ENCODE measurements at regions not wholly inside any gene's neighbourhood (a gene's known extent, or its start where the extent isn't known, plus 50 kb on each side); places are given as distances from the start of the nearest gene placed in this dataset.

GRCh38 chr3:72300621-72301020 lies 515.7 kb upstream of the PROK2 start:
- no peak for DNase-seq (ENCODE audit: low spot score)

- no peak for DNase-seq (ENCODE audit: low spot score)
Observed at GRCh38 chr3:72299823-72300222, 514.9 kb upstream of the PROK2 start.

DNA sequence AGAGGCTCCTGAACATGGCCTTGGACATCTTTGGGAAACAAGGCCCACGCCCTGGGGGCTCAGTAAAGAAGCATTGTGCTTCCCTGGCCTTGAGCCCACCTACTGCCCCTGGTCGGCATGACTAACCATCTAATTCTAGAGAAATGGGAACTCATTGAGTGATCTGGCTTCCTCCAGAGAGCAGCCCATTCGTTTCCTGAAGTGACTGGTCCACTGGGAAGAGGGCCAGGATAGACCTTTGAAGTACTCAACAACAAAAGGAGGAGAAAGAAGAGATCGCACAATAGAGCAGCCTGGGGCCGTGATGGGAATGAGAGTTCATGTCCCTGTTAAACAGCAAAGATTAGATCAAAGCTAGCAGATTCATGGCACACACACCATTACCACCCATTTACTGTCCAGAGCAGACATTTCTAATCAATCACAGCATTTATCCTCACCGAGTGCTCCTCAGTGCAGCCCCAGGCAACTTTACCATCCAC lies 514.4 kb upstream of the PROK2 start:
- no peak for DNase-seq (ENCODE audit: low spot score)

- no peak for DNase-seq (ENCODE audit: low spot score)
Observed at GRCh38 chr3:72298201-72299152, 513.5 kb upstream of the PROK2 start.

GRCh38 chr3:72297481-72297880 lies 512.5 kb upstream of the PROK2 start:
- DNase-seq (ENCODE audit: low spot score), result no peak

DNA sequence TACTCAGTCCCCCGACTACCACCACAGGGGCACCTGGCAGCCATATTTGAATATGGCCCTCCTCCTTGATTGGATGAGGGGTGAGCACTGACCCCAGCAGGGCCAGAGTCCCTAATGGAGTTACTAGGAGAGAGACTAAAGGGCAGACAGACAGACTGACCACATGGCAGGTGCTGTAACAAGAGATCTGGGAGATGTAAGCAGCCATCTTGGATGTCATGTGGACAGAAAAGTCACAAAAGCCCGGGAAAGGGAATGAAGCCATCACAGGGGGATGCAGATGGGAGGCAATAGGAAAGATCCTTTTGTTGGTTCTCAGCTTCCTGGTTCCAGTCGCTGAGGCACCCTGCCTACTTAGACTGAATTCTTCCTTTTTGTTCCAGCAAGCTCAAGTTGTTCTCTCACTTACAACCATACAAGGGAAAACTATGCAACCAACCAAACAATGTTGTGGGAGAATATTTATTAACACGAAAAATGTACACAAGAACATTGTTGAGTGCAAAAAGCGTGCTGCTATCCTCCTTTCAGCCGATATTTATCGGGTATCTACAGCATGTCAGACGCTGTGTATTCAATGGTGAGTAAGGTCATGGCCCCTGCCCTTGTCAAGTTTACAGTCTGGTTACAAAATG lies 511.6 kb upstream of the PROK2 start:
- no peak for DNase-seq (ENCODE audit: low spot score)

DNA sequence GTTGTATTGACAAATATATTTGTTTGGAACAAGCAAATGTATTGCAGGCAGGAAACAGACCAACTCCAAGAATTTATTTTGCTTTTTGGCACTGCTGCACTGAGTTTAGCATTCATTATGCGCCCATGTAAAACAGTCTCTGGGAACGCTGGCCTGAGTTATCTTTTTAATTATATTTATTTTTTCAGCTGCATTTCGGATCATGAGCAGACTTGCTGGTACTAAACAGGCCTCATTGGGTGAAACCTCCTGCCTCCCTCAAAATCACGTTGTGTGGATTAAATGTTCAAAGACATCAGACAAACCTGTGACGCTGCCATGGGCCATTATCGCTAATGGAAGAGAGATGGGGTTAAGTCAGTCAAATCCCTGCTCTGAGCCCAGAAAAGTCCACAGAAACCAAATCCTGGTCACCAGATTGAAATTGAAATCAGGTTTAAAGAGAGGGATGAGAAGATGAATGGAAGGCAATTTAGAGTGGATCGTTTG lies 511.1 kb upstream of the PROK2 start:
- DNase-seq (ENCODE audit: low spot score), result no peak

GRCh38 chr3:72295276-72295961 lies 510.5 kb upstream of the PROK2 start:
- no peak for DNase-seq (ENCODE audit: low spot score)

GRCh38 chr3:72290859-72291638 lies 506.1 kb upstream of the PROK2 start:
- DNase-seq (ENCODE audit: low spot score), result no peak

GRCh38 chr3:72289692-72290071 lies 504.7 kb upstream of the PROK2 start:
- DNase-seq (ENCODE audit: low spot score), result no peak

GRCh38 chr3:72288955-72289691 lies 504.2 kb upstream of the PROK2 start:
- DNase-seq (ENCODE audit: low spot score), result peak; percentile 7

GRCh38 chr3:72287956-72288355 lies 503.0 kb upstream of the PROK2 start:
- no peak for DNase-seq (ENCODE audit: low spot score)

DNA sequence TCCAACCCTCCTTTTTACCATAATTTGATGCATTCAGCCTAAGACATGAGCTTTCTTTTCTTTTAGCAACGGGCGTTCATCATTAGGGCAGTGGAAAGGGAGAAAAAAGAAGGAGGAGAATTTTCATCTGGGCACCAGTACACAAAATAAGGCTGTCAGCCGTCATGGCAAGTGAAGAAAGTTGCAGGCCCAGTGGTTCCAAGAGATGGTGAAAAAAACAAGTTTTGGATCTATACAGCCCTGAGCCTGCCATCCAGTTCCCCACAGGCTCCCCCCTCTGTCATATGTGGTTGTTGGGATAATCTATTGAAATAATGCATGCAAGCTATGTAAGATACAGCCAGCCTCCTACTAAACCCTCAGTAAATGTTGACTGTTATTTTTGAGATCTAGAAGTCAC lies 500.6 kb upstream of the PROK2 start:
- no peak for DNase-seq (ENCODE audit: low spot score)

DNA sequence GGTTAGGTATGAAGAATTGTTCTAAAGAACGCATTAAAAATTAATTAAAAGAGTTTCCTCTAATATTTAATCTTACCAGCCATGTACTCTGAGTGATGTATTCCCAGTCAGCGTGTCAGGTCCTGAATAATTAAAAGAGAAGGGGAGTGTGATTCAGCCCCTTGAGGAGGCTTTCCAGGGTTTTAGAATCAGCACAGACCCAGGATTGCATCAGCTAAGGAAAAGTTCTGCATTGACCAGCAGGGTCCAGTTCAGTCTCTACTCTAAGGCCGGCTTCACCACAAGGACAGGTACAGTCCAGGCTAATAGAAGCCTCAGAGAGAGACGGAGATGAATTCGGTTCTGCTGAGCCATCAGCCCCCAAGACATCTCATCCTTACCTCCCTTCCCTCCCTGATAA lies 499.5 kb upstream of the PROK2 start:
- no peak for DNase-seq (ENCODE audit: low spot score)

DNA sequence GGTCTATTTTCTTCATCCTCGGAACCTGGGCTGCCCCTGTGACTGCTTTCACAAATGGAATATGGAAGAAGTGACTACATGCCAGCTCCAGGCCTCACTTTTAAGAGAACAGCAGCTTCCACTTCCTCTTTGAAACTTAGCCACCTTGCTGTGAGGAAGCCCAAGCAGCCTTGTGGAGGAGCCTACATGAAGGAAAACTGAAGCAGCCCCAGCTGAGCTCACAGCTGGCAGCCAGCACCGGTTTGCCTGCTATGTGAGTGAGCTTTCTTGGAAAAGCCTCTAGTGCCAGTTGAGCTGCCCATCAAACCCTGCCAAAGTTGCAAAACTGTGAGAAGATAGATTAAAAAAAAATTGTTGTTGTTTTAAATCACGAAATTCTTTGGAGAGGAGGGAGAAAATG lies 498.0 kb upstream of the PROK2 start:
- DNase-seq (ENCODE audit: low spot score), result no peak

GRCh38 chr3:72281551-72281950 lies 496.6 kb upstream of the PROK2 start:
- DNase-seq (ENCODE audit: low spot score), result no peak

DNA sequence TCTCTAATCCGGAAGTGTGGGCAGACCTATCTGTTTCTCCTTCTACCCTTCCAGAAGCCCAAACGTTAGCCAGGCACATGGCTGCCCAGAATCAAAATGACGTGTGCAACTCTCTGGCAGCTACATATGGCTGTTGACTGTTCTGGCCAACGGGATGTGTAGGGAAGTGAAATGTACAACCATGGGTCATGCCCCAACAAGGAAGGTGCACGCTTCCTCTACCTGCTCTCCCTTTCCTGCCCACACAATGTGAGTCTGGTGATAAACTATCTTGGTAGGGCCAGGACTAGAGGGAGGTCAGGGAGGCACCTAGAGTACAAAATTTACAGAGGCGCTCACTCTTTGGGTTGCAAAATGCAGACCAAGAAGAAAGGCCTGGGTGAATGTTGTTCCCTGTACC lies 495.9 kb upstream of the PROK2 start:
- DNase-seq (ENCODE audit: low spot score), result no peak

GRCh38 chr3:72279631-72280041 lies 494.7 kb upstream of the PROK2 start:
- DNase-seq (ENCODE audit: low spot score), result no peak

DNA sequence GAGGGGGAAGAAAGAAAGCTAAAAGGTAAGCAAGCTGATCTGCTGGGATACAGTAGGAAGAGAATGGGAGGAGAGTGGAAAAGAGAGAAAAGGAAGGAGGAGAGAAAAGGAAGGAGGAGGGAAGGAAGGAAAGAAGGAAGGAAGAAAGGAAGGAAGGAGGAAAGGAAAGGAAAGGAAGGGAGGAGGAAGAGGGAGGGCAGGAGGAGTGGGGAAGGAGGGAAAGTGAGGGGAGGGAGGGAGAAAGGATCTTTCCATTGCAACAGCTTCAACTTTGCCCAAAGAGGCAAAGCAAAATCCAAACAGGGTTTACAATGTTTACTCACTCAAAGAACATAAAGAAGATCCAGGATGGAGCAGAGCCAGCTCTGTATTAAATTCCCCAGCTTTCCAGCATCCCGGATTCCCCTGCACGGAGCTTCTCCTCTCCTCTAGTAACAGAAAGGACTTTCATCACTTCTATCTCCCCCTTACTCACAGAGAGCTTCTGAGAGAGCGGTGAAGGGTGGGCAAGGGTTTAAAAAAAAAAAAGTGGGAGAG lies 494.2 kb upstream of the PROK2 start:
- DNase-seq (ENCODE audit: low spot score), result no peak

DNA sequence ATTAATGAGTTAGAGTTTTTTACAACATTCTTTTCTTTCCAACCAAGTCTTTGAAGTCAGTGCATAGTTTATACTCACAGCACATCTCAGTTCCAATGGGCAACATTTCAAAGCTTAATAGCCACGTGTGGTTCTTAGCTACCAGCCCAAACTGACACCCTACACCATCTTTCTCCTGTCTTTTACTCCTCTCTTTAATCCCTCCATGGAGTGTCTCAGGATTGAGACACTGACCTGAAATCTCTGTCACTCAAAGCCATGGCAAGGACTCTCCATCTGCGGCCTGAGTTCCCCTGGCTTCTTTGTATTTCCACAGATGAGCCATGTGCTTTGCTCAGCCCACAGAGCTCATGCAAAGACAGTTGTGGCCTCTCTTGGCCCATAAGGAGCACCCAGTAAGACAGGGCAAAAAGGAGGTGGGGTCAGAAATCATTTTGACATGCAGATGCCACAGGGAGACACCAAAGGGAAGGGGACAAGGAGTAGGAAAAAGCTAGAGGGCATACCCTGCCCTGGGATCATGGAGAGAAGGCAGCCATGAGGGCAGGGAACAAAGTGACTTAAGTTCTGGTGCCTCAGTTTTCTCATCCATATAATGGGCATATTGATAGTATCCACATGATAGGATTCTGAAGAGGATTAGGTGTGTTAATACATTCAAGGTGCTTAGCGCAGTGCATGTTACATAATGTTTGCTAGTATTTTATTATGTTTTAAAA lies 493.6 kb upstream of the PROK2 start:
- DNase-seq (ENCODE audit: low spot score), result no peak

Data from cerebellar cortex (tissue), 1 donor.